IMR-90 (cell line): ENCODE measurements at regions not wholly inside any gene's neighbourhood (a gene's known extent, or its start where the extent isn't known, plus 50 kb on each side); places are given as distances from the start of the nearest gene placed in this dataset.

ENCODE experiments used
- ATAC-seq: fragments of 200-7000 bp; cut with Tn5 transposase; 2 replicates; pipeline ENCODE4 v1.9.1; 2020; ENCODE audit warnings: low read depth, mild to moderate bottlenecking, moderate library complexity
- BruUV-seq: library from RNA; stranded (reverse); fragments of 400-500 nt; replicated peaks from 2 replicates; lab custom pipeline; 2021; lab: Mats Ljungman, UMichigan
- CTCF ChIA-PET: fragments of 300-600 bp; formaldehyde crosslinking; extraction: SDS; loops from one replicate; lab custom pipeline; 2021; ENCODE audit warnings: antibody characterized with exemption; lab: Yijun Ruan, JAX
- POLR2A ChIA-PET: fragments of 300-600 bp; sonication (Branson Sonifier 250); formaldehyde crosslinking; loops from one replicate; lab custom pipeline; 2022; ENCODE audit warnings: antibody characterized with exemption; ENCODE audit not compliant: unreplicated experiment; lab: Charles Lee
- DNase-seq: peaks from one replicate; pipeline ENCODE4 v3.0.0; 2013
- H2AFZ ChIP-seq: replicated peaks from 2 replicates; pipeline ENCODE3; 2013; ENCODE audit warnings: low read length, mild to moderate bottlenecking; ENCODE audit not compliant: poor library complexity
- H2AK5ac ChIP-seq: 2 replicates; pipeline ENCODE4 v1.6.1; 2013; ENCODE audit warnings: low read depth, low read length, inconsistent platforms
- H2AK9ac ChIP-seq: replicated peaks from 2 replicates; pipeline ENCODE3; 2013; ENCODE audit warnings: mild to moderate bottlenecking, low read depth, low read length, moderate library complexity; ENCODE audit not compliant: poor library complexity
- H2BK120ac ChIP-seq: 2 replicates; pipeline ENCODE4 v1.6.1; 2013; ENCODE audit warnings: low read depth, low read length, inconsistent platforms
- H2BK15ac ChIP-seq: 3 replicates; pipeline ENCODE4 v1.6.1; 2013; ENCODE audit warnings: low read depth, low read length, inconsistent platforms
- H2BK20ac ChIP-seq: 2 replicates; pipeline ENCODE4 v1.6.1; 2013; ENCODE audit warnings: low read depth, mild to moderate bottlenecking, inconsistent platforms, low read length, moderate library complexity
- H2BK5ac ChIP-seq: 2 replicates; pipeline ENCODE4 v1.6.1; 2013; ENCODE audit warnings: mild to moderate bottlenecking, low read depth, low read length, inconsistent platforms; ENCODE audit not compliant: poor library complexity, severe bottlenecking
- H3K14ac ChIP-seq: replicated peaks from 2 replicates; pipeline ENCODE4 v1.6.1; 2013; ENCODE audit warnings: low read depth, low read length, inconsistent platforms
- H3K18ac ChIP-seq: 2 replicates; pipeline ENCODE4 v1.6.1; 2013; ENCODE audit warnings: low read depth, low read length, control low read depth
- H3K23ac ChIP-seq: 2 replicates; pipeline ENCODE4 v1.6.1; 2013; ENCODE audit warnings: low read depth, low read length, inconsistent platforms
- H3K27ac ChIP-seq: 2 replicates; pipeline ENCODE4 v1.5.1; 2013; ENCODE audit warnings: mild to moderate bottlenecking, control low read depth, low read length; ENCODE audit not compliant: insufficient read depth
- H3K27me3 ChIP-seq: 2 replicates; pipeline ENCODE4 v1.6.1; 2013; ENCODE audit warnings: low read length; ENCODE audit not compliant: control insufficient read depth, insufficient read depth
- H3K36me3 ChIP-seq: 2 replicates; pipeline ENCODE4 v1.6.1; 2013; ENCODE audit warnings: low read length, mixed read lengths; ENCODE audit not compliant: control insufficient read depth, insufficient read depth
- H3K4ac ChIP-seq: 2 replicates; pipeline ENCODE4 v1.6.1; 2013; ENCODE audit warnings: low read depth, low read length, inconsistent platforms
- H3K4me1 ChIP-seq: 2 replicates; pipeline ENCODE4 v1.6.1; 2013; ENCODE audit warnings: low read length, mixed read lengths; ENCODE audit not compliant: control insufficient read depth, insufficient read depth
- H3K4me2 ChIP-seq: 2 replicates; pipeline ENCODE4 v1.6.1; 2013; ENCODE audit warnings: low read depth, mild to moderate bottlenecking, control low read depth, low read length, moderate library complexity
- H3K4me3 ChIP-seq: 2 replicates; pipeline ENCODE4 v1.5.1; 2013; ENCODE audit warnings: low read depth, mild to moderate bottlenecking, control low read depth, low read length, moderate library complexity; ENCODE audit not compliant: insufficient read depth
- H3K56ac ChIP-seq: 2 replicates; pipeline ENCODE4 v1.6.1; 2013; ENCODE audit warnings: low read length, inconsistent platforms; ENCODE audit not compliant: insufficient read depth; ENCODE audit errors: extremely low read depth
- H3K79me1 ChIP-seq, 2 experiments: 2 replicates each; pipeline ENCODE4 v1.6.1; 2013; ENCODE audit warnings: low read length in 2 of 2, inconsistent platforms in 1 of 2, low read depth in 1 of 2
- H3K9ac ChIP-seq: 2 replicates; pipeline ENCODE4 v1.6.1; 2013; ENCODE audit warnings: low read depth, low read length, control low read depth
- H3K9me1 ChIP-seq: 2 replicates; pipeline ENCODE4 v1.6.1; 2013; ENCODE audit warnings: low read length, inconsistent platforms; ENCODE audit not compliant: insufficient read depth
- H3K9me3 ChIP-seq: 2 replicates; pipeline ENCODE4 v1.6.1; 2013; ENCODE audit warnings: low read length; ENCODE audit not compliant: control insufficient read depth, insufficient read depth
- H4K20me1 ChIP-seq: 2 replicates; pipeline ENCODE4 v1.6.1; 2013; ENCODE audit warnings: low read length, inconsistent platforms; ENCODE audit not compliant: insufficient read depth
- H4K5ac ChIP-seq: 2 replicates; pipeline ENCODE4 v1.6.1; 2013; ENCODE audit warnings: mild to moderate bottlenecking, low read depth, low read length, control low read depth
- H4K8ac ChIP-seq, 2 experiments: 2 replicates each; pipeline ENCODE4 v1.6.1; 2013; ENCODE audit warnings: low read depth in 2 of 2, low read length in 2 of 2, control low read depth in 1 of 2, inconsistent platforms in 1 of 2
- H4K91ac ChIP-seq: 2 replicates; pipeline ENCODE4 v1.6.1; 2013; ENCODE audit warnings: low read depth, low read length, inconsistent platforms; ENCODE audit not compliant: insufficient read depth
- FOS ChIP-seq: fragments of 150-350 bp; IDR thresholded peaks from 2 replicates; pipeline ENCODE4 v1.6.1; 2016; ENCODE audit warnings: low read depth, low read length
- NFE2L2 ChIP-seq: fragments of 150-350 bp; IDR thresholded peaks from 2 replicates; pipeline ENCODE4 v1.6.1; 2016; ENCODE audit warnings: low read depth, mild to moderate bottlenecking, low read length
- POLR2A ChIP-seq: IDR thresholded peaks from 2 replicates; pipeline ENCODE4 v1.6.1; 2012; ENCODE audit warnings: mild to moderate bottlenecking, low read depth, low read length
- RAD21 ChIP-seq: IDR thresholded peaks from 2 replicates; pipeline ENCODE4 v1.6.1; 2012; ENCODE audit warnings: low read length, improper control_type of control experiment
- RCOR1 ChIP-seq: IDR thresholded peaks from 2 replicates; pipeline ENCODE4 v1.6.1; 2012; ENCODE audit warnings: mild to moderate bottlenecking, low read length, improper control_type of control experiment; ENCODE audit not compliant: insufficient replicate concordance
- RFX5 ChIP-seq: IDR thresholded peaks from 2 replicates; pipeline ENCODE4 v1.8.0; 2012; ENCODE audit warnings: low read depth, mild to moderate bottlenecking, low read length, moderate library complexity
- USF2 ChIP-seq: fragments of 150-350 bp; IDR thresholded peaks from 2 replicates; pipeline ENCODE4 v1.6.1; 2017; ENCODE audit warnings: mild to moderate bottlenecking, antibody characterized with exemption, low read length, low read depth
- WGBS, 2 experiments: methylation state at CpG; one replicate each; pipeline versions ENCODE4 v1.1.5 to v1.1.7; 2013; ENCODE audit warnings: missing lambda C conversion rate in 2 of 2; ENCODE audit not compliant: insufficient read length in 1 of 2; ENCODE audit errors: extremely low coverage in 2 of 2; 5-methylcytosine and 5-hydroxymethylcytosine counted together
- dilution Hi-C: fragments of 300-500 bp; cut with HindIII; formaldehyde crosslinking; loops from one replicate; pipeline ENCODE4 v1.14.3; 2018; ENCODE audit warnings: low sequenced_read_pairs; ENCODE audit not compliant: unreplicated experiment
- in situ Hi-C: fragments of 300-500 bp; cut with MboI; formaldehyde crosslinking; loops from 3 replicates; pipeline ENCODE4 v1.14.3; 2019; ENCODE audit warnings: low sequenced_read_pairs, inconsistent platforms, mixed read lengths
- intact Hi-C: fragments of 100-400 bp; cut with micrococcal nuclease; formaldehyde crosslinking; loops from 2 replicates; pipeline ENCODE4 v1.10.0; 2022

DNA sequence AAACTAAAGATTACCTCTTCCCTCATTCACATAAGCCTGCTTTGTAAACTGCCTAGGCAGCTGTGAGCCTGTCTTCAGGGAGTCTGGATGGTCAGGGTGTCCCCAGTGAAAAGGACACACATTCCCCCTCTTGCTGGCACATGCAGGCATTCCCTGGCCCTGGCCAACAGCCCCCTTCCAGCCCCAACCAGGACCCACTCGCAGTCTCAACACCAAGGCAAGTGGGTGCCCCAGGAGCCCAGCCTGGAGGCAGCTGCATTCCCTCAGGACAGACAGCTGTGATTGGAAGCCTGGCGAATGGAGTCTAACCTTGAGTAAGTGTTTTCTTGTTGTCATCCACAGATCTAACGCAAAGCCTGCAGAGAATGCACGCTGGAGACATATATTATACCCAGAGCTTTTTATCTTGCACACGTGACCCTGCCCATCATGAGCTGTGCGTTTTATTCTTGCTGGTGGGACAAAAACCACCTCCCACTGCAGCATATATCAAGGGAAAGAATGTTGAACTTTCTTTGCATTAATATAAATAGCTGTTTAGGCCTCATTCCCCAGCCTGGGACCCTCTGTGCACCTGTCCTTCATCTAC is 95.0 kb upstream of the LHX1 start:
- Histone ChIP-seq H4K20me1 (no peaks in the 10 kb centered on the region), H3K56ac (no peak overlapping the region), H3K27ac (no peak overlapping the region), H2BK5ac (no peak overlapping the region), H3K18ac (no peak overlapping the region), H2AK5ac (no peak overlapping the region), H3K4me3 (no peak overlapping the region), H3K4me2 (no peak overlapping the region), H3K9ac (no peak overlapping the region), H2BK120ac (no peak overlapping the region), H3K9me1 (no peaks in the 10 kb centered on the region), H4K8ac (no peak overlapping the region), H2AFZ (no peak overlapping the region), H3K27me3 (peaks cover 28% of the 10 kb centered on the region), H4K91ac (no peak overlapping the region), H3K79me1 (no peaks in the 10 kb centered on the region), H3K4ac (no peak overlapping the region), H3K23ac (no peak overlapping the region), H3K14ac (no peak overlapping the region), H3K36me3 (no peaks in the 10 kb centered on the region), H2BK15ac (no peak overlapping the region), H3K9me3 (no peaks in the 10 kb centered on the region), H2AK9ac (no peak overlapping the region), H4K5ac (no peak overlapping the region), H3K4me1 (no peaks in the 10 kb centered on the region), H2BK20ac (no peak overlapping the region)
- in situ Hi-C loops (no loop called here), dilution Hi-C loops (no loop called here), intact Hi-C loops (no loop called here)
- no peak for TF ChIP-seq NFE2L2
- TF ChIP-seq RCOR1: no peak
- TF ChIP-seq RFX5: no peak
- TF ChIP-seq USF2: no peak
- no peak for TF ChIP-seq RAD21
- TF ChIP-seq FOS: no peak
- TF ChIP-seq POLR2A: no peak
- DNase-seq (no peak), ATAC-seq (no peak)
- ChIA-PET POLR2A (no interaction called here), CTCF (no interaction called here)
- BruUV-seq: no TSS peak
- no CpG with 5 or more reads among the region's 6 CpGs for WGBS, 2 experiments
